HEK293T (cell line): ENCODE measurements at regions not wholly inside any gene's neighbourhood (a gene's known extent, or its start where the extent isn't known, plus 50 kb on each side); places are given as distances from the start of the nearest gene placed in this dataset.

ENCODE experiments used
- CTCF ChIA-PET: fragments of 350-600 bp; formaldehyde crosslinking; extraction: SDS; loops from one replicate; lab custom pipeline; 2021; ENCODE audit warnings: antibody characterized with exemption, inconsistent platforms; lab: Yijun Ruan, JAX
- POLR2A ChIA-PET: fragments of 350-600 bp; formaldehyde crosslinking; extraction: SDS; loops from one replicate; lab custom pipeline; 2020; ENCODE audit warnings: antibody characterized with exemption, inconsistent platforms; lab: Yijun Ruan, JAX
- DNase-seq: peaks from one replicate; pipeline ENCODE4 v3.0.0; 2012; ENCODE audit warnings: mixed read lengths; ENCODE audit errors: extremely low spot score
- ARNT ChIP-seq: fragments of 450-650 bp; IDR thresholded peaks from 2 replicates; pipeline ENCODE4 v1.6.1; 2017; ENCODE audit warnings: mild to moderate bottlenecking
- BHLHE40 ChIP-seq: fragments of 450-650 bp; IDR thresholded peaks from 2 replicates; pipeline ENCODE4 v1.6.1; 2016; ENCODE audit warnings: mild to moderate bottlenecking, moderate library complexity, borderline replicate concordance
- CTBP1 ChIP-seq: fragments of 450-650 bp; IDR thresholded peaks from 2 replicates; pipeline ENCODE4 v1.6.1; 2016; ENCODE audit warnings: borderline replicate concordance
- ELF4 ChIP-seq: fragments of 450-650 bp; IDR thresholded peaks from 2 replicates; pipeline ENCODE4 v1.6.1; 2017; ENCODE audit warnings: antibody characterized with exemption
- FOXA1 ChIP-seq: fragments of 450-650 bp; IDR thresholded peaks from 2 replicates; pipeline ENCODE4 v1.6.1; 2016; ENCODE audit warnings: mild to moderate bottlenecking
- FOXK2 ChIP-seq: fragments of 450-650 bp; IDR thresholded peaks from 2 replicates; pipeline ENCODE4 v1.6.1; 2016; ENCODE audit warnings: mild to moderate bottlenecking
- FOXM1 ChIP-seq: fragments of 450-650 bp; IDR thresholded peaks from 2 replicates; pipeline ENCODE4 v1.6.1; 2017; ENCODE audit warnings: mild to moderate bottlenecking, borderline replicate concordance
- HDGF ChIP-seq: fragments of 450-650 bp; IDR thresholded peaks from 2 replicates; pipeline ENCODE4 v1.6.1; 2017; ENCODE audit warnings: antibody characterized with exemption, borderline replicate concordance
- L3MBTL2 ChIP-seq: fragments of 450-650 bp; conservative IDR thresholded peaks from 2 replicates; pipeline ENCODE4 v1.6.1; 2016; ENCODE audit warnings: mild to moderate bottlenecking
- LEF1 ChIP-seq: fragments of 450-650 bp; IDR thresholded peaks from 2 replicates; pipeline ENCODE4 v1.6.1; 2017; ENCODE audit warnings: mild to moderate bottlenecking, borderline replicate concordance
- NFRKB ChIP-seq: fragments of 450-650 bp; IDR thresholded peaks from 2 replicates; pipeline ENCODE4 v1.6.1; 2016; ENCODE audit warnings: mild to moderate bottlenecking, moderate library complexity
- PKNOX1 ChIP-seq: fragments of 450-650 bp; IDR thresholded peaks from 2 replicates; pipeline ENCODE4 v1.6.1; 2016
- SP1 ChIP-seq: fragments of 450-650 bp; IDR thresholded peaks from 2 replicates; pipeline ENCODE4 v1.6.1; 2017
- SUZ12 ChIP-seq: fragments of 450-650 bp; IDR thresholded peaks from 2 replicates; pipeline ENCODE4 v1.6.1; 2016; ENCODE audit warnings: mild to moderate bottlenecking
- TARDBP ChIP-seq: fragments of 450-650 bp; IDR thresholded peaks from 2 replicates; pipeline ENCODE4 v1.6.1; 2016
- ZNF384 ChIP-seq: fragments of 450-650 bp; IDR thresholded peaks from 2 replicates; pipeline ENCODE4 v1.6.1; 2016

GRCh38 chr20:60584221-60584620, 626.0 kb downstream of the CDH26 start:
- TF ChIP-seq ZNF384 = no peak
- no peak for TF ChIP-seq FOXA1
- no peak for TF ChIP-seq FOXK2
- no peak for TF ChIP-seq CTBP1
- no peak for TF ChIP-seq ELF4
- TF ChIP-seq ARNT = no peak
- no peak for TF ChIP-seq L3MBTL2
- TF ChIP-seq SP1 = no peak
- TF ChIP-seq HDGF = no peak
- TF ChIP-seq SUZ12 = no peak
- no peak for TF ChIP-seq NFRKB
- TF ChIP-seq FOXM1 = no peak
- ChIA-PET POLR2A (no interaction called here), CTCF (no interaction called here)
- no peak for DNase-seq

GRCh38 chr20:60585651-60586050, 627.4 kb downstream of the CDH26 start:
- ChIA-PET CTCF (no interaction called here), POLR2A (no interaction called here)
- TF ChIP-seq SUZ12 (no peak), TARDBP (no peak), FOXK2 (no peak), ZNF384 (no peak), FOXA1 (no peak), PKNOX1 (no peak), LEF1 (no peak), FOXM1 (no peak), SP1 (no peak), ARNT (no peak), NFRKB (no peak), CTBP1 (no peak), HDGF (no peak), L3MBTL2 (no peak), BHLHE40 (no peak), ELF4 (no peak)
- DNase-seq = no peak

- ChIA-PET CTCF (no interaction called here), POLR2A (no interaction called here)
- DNase-seq = no peak
- TF ChIP-seq CTBP1 (no peak), HDGF (no peak)
Measured at GRCh38 chr20:60586269-60587050, 628.2 kb downstream of the CDH26 start.

GRCh38 chr20:60587986-60588385, 629.8 kb downstream of the CDH26 start:
- CTCF ChIA-PET = no interaction called here

GRCh38 chr20:60589623-60590022, 631.4 kb downstream of the CDH26 start:
- TF ChIP-seq L3MBTL2 = no peak
- TF ChIP-seq HDGF = no peak
- TF ChIP-seq CTBP1 = no peak
- no peak for TF ChIP-seq PKNOX1
- no peak for TF ChIP-seq ARNT
- TF ChIP-seq SP1 = no peak
- no peak for TF ChIP-seq ELF4
- DNase-seq = no peak
- ChIA-PET POLR2A (no interaction called here), CTCF (no interaction called here)

More at GRCh38 chr20:60587986-60588385, 629.8 kb downstream of the CDH26 start:
- POLR2A ChIA-PET = no interaction called here
- no peak for TF ChIP-seq SUZ12
- TF ChIP-seq L3MBTL2 = no peak
- TF ChIP-seq PKNOX1 = no peak
- TF ChIP-seq FOXA1 = no peak
- no peak for TF ChIP-seq ARNT
- no peak for TF ChIP-seq ZNF384
- no peak for TF ChIP-seq HDGF
- no peak for TF ChIP-seq FOXK2
- no peak for TF ChIP-seq SP1
- no peak for TF ChIP-seq LEF1
- no peak for TF ChIP-seq ELF4
- TF ChIP-seq NFRKB = no peak
- TF ChIP-seq CTBP1 = no peak
- TF ChIP-seq BHLHE40 = no peak
- DNase-seq = no peak

GRCh38 chr20:60591172-60591799, 633.1 kb downstream of the CDH26 start:
- DNase-seq = no peak
- ChIA-PET CTCF (no interaction called here), POLR2A (no interaction called here)
- TF ChIP-seq HDGF (no peak), TARDBP (no peak), PKNOX1 (no peak), SP1 (no peak), BHLHE40 (no peak), ELF4 (no peak), ARNT (no peak), NFRKB (no peak), FOXK2 (no peak), FOXM1 (no peak), CTBP1 (no peak), ZNF384 (no peak), FOXA1 (no peak), SUZ12 (no peak), L3MBTL2 (no peak), LEF1 (no peak)
